ENCODE measurements at regions not wholly inside any gene's neighbourhood (a gene's known extent, or its start where the extent isn't known, plus 50 kb on each side); places are given as distances from the start of the nearest gene placed in this dataset.

GRCh38 chr2:116223912-116224311, 1590.6 kb upstream of the DDX18 start:
- no peak for TF ChIP-seq ZNF274 (IDR thresholded peaks at IDR 0.05; ENCODE audit: low read depth, low read length)
- TF ChIP-seq SUZ12 (IDR thresholded peaks at IDR 0.05; ENCODE audit: extremely low read depth, insufficient read depth, insufficient read length), result no peak
- no peak for TF ChIP-seq YY1 (IDR thresholded peaks at IDR 0.05; ENCODE audit: insufficient read depth, insufficient read length)
